ENCODE measurements at regions not wholly inside any gene's neighbourhood (a gene's known extent, or its start where the extent isn't known, plus 50 kb on each side); places are given as distances from the start of the nearest gene placed in this dataset.

- no peak overlapping the region for H3K27ac ChIP-seq (ENCODE audit: low read depth)
- H3K36me3 ChIP-seq (ENCODE audit: insufficient read depth): no peaks in the 10 kb centered on the region
- H3K4me1 ChIP-seq (ENCODE audit: insufficient read depth): no peaks in the 10 kb centered on the region
- no peak for DNase-seq (ENCODE audit: extremely low spot score)
- H3K4me3 ChIP-seq (ENCODE audit: low read depth, low read length): no peak overlapping the region
- 73% methylated on average over 1 of the region's 1 CpG for WGBS
Measured at GRCh38 chr2:146363731-146364130, 1481.1 kb upstream of the ACVR2A start.

DNA sequence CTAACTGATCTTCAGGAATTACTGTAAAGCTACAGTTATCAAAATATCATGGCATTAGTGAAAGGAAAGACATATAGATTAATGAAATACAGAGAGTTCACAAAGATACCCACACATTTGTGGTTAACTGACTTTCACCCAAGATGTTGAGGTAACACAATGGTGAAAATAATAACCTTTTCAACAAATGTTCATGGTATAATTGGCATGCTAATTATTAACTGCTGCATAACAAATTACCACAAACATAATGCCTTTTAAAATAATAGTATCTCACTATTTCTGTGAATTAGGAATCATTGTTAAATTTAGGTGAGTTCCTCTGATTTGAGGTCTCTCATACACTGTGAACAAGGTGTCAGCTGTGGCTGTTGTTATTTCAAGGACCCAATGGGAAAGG, 1493.1 kb upstream of the ACVR2A start:
- no peak for DNase-seq (ENCODE audit: extremely low spot score)
- H3K4me1 ChIP-seq (ENCODE audit: insufficient read depth): no peaks in the 10 kb centered on the region
- no peaks in the 10 kb centered on the region for H3K36me3 ChIP-seq (ENCODE audit: insufficient read depth)
- H3K4me3 ChIP-seq (ENCODE audit: low read depth, low read length): no peak overlapping the region
- H3K27ac ChIP-seq (ENCODE audit: low read depth): no peak overlapping the region

DNA sequence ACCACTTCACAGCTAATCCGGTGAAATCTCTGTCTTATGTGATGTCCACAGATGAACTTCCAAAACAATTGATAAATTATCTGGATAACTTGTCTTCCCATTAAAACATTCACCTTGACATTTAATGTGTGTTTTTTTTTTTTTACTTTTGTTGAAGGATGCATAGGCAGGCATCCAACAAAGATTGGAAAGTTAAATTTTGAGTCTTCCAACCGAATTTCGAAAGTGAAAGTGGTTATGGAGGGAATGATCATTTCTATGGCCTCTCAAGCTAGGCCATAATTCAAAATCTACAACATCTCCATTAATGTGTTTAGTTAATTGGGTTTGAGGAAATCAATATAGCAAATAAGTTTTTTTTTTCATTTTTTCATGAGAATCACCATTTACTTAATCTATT, 1495.5 kb upstream of the ACVR2A start:
- 91% methylated on average over 3 of the region's 3 CpGs for WGBS
- no peak overlapping the region for H3K4me3 ChIP-seq (ENCODE audit: low read depth, low read length)
- no peaks in the 10 kb centered on the region for H3K4me1 ChIP-seq (ENCODE audit: insufficient read depth)
- no peak for DNase-seq (ENCODE audit: extremely low spot score)
- no peak overlapping the region for H3K27ac ChIP-seq (ENCODE audit: low read depth)
- no peaks in the 10 kb centered on the region for H3K36me3 ChIP-seq (ENCODE audit: insufficient read depth)

DNA sequence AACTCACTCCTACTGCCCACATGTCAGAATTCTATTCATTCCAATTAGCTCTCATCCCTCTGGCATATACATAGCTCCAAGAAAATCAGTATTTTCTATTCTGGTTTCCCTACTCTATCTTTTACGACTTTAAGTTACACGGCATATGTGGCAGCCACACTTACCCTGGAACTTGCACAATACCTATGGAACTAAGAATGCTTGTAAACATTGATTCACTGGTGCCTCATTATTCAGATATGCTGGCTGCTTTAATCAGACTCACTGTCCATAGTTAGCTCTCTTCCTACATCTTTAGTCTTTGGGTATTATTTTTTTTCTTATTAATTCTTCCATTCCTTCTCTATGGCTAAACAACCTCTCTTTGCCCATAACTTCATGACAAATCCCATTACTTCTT, 1519.9 kb upstream of the ACVR2A start:
- Histone ChIP-seq H3K4me1 (ENCODE audit: insufficient read depth) (no peaks in the 10 kb centered on the region), H3K36me3 (ENCODE audit: insufficient read depth) (no peaks in the 10 kb centered on the region), H3K4me3 (ENCODE audit: low read depth, low read length) (no peak overlapping the region), H3K27ac (ENCODE audit: low read depth) (no peak overlapping the region)
- DNase-seq (ENCODE audit: extremely low spot score): no peak
- WGBS: 86% methylated on average over 2 of the region's 2 CpGs

DNA sequence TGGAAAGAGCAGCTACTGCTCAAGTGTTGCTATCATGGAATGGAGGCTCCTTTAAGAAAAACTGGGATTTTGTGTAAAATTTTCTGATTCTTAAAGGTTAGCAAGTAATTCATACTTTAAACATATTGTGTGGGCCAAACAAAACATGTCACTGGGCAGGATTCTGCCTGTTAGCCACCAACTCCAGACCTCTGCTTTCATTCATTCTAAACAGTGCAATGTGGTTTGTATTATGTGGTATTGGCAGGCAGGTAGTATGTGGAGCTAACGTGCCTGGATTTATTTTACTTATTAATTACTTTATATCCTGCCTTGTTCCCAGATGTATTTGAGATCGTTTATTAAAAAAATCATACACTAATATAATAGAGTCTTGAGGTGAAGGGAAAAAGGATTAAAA, 1521.3 kb upstream of the ACVR2A start:
- DNase-seq (ENCODE audit: extremely low spot score): no peak
- H3K4me3 ChIP-seq (ENCODE audit: low read depth, low read length): no peak overlapping the region
- no peaks in the 10 kb centered on the region for H3K4me1 ChIP-seq (ENCODE audit: insufficient read depth)
- H3K27ac ChIP-seq (ENCODE audit: low read depth): no peak overlapping the region
- H3K36me3 ChIP-seq (ENCODE audit: insufficient read depth): no peaks in the 10 kb centered on the region
- 70% methylated on average over 2 of the region's 2 CpGs for WGBS

GRCh38 chr2:146321175-146321574, 1523.7 kb upstream of the ACVR2A start:
- Histone ChIP-seq H3K4me1 (ENCODE audit: insufficient read depth) (no peaks in the 10 kb centered on the region), H3K27ac (ENCODE audit: low read depth) (no peak overlapping the region), H3K4me3 (ENCODE audit: low read depth, low read length) (no peak overlapping the region), H3K36me3 (ENCODE audit: insufficient read depth) (no peaks in the 10 kb centered on the region)
- 42% methylated on average over 2 of the region's 2 CpGs for WGBS
- peak; percentile 10 for DNase-seq (ENCODE audit: extremely low spot score)

DNA sequence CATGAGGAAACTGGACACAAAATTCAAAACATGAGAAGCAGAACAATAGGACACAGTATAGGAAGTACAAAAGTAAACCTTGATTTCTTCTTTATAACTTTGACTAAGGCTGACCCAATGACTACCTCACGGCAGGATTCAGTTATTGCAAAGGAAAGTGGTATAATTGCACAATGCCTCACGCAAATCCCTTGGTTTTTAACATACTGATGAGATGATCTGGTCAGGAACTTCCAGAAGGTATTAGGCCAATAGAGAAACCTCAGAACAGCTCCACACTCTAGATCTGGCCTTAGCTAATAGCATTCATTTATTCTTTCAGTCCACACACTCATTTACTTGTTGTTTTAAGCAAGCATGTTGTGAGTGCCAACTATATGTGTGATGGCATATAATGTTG, 1526.9 kb upstream of the ACVR2A start:
- no peaks in the 10 kb centered on the region for H3K36me3 ChIP-seq (ENCODE audit: insufficient read depth)
- DNase-seq (ENCODE audit: extremely low spot score): no peak
- WGBS: 87% methylated on average over 2 of the region's 2 CpGs
- H3K4me3 ChIP-seq (ENCODE audit: low read depth, low read length): no peak overlapping the region
- H3K4me1 ChIP-seq (ENCODE audit: insufficient read depth): no peaks in the 10 kb centered on the region
- H3K27ac ChIP-seq (ENCODE audit: low read depth): no peak overlapping the region

GRCh38 chr2:146312899-146313298, 1531.9 kb upstream of the ACVR2A start:
- H3K36me3 ChIP-seq (ENCODE audit: insufficient read depth): no peaks in the 10 kb centered on the region
- H3K27ac ChIP-seq (ENCODE audit: low read depth): no peak overlapping the region
- H3K4me1 ChIP-seq (ENCODE audit: insufficient read depth): no peaks in the 10 kb centered on the region
- 9% methylated on average over 2 of the region's 2 CpGs for WGBS
- H3K4me3 ChIP-seq (ENCODE audit: low read depth, low read length): no peak overlapping the region
- DNase-seq (ENCODE audit: extremely low spot score): no peak

- Histone ChIP-seq H3K4me1 (ENCODE audit: insufficient read depth) (no peaks in the 10 kb centered on the region), H3K27ac (ENCODE audit: low read depth) (no peak overlapping the region), H3K36me3 (ENCODE audit: insufficient read depth) (no peaks in the 10 kb centered on the region), H3K4me3 (ENCODE audit: low read depth, low read length) (no peak overlapping the region)
- DNase-seq (ENCODE audit: extremely low spot score): no peak
- 93% methylated on average over 3 of the region's 3 CpGs for WGBS
Measured at GRCh38 chr2:146305164-146305563, 1539.7 kb upstream of the ACVR2A start.

GRCh38 chr2:146301287-146301686, 1543.5 kb upstream of the ACVR2A start:
- no peak for DNase-seq (ENCODE audit: extremely low spot score)
- 92% methylated on average over 2 of the region's 2 CpGs for WGBS

GRCh38 chr2:146295080-146295670, 1549.7 kb upstream of the ACVR2A start:
- H3K27ac ChIP-seq (ENCODE audit: low read depth): no peak overlapping the region
- H3K4me3 ChIP-seq (ENCODE audit: low read depth, low read length): no peak overlapping the region
- WGBS: 98% methylated on average over 1 of the region's 1 CpG
- no peaks in the 10 kb centered on the region for H3K4me1 ChIP-seq (ENCODE audit: insufficient read depth)
- no peak for DNase-seq (ENCODE audit: extremely low spot score)
- H3K36me3 ChIP-seq (ENCODE audit: insufficient read depth): no peaks in the 10 kb centered on the region

More at GRCh38 chr2:146301287-146301686, 1543.5 kb upstream of the ACVR2A start:
- Histone ChIP-seq H3K4me1 (ENCODE audit: insufficient read depth) (no peaks in the 10 kb centered on the region), H3K27ac (ENCODE audit: low read depth) (no peak overlapping the region), H3K36me3 (ENCODE audit: insufficient read depth) (no peaks in the 10 kb centered on the region), H3K4me3 (ENCODE audit: low read depth, low read length) (no peak overlapping the region)

GRCh38 chr2:146287281-146287680, 1557.5 kb upstream of the ACVR2A start:
- Histone ChIP-seq H3K4me3 (ENCODE audit: low read depth, low read length) (no peak overlapping the region), H3K27ac (ENCODE audit: low read depth) (no peak overlapping the region), H3K36me3 (ENCODE audit: insufficient read depth) (no peaks in the 10 kb centered on the region), H3K4me1 (ENCODE audit: insufficient read depth) (no peaks in the 10 kb centered on the region)
- 57% methylated on average over 1 of the region's 1 CpG for WGBS
- no peak for DNase-seq (ENCODE audit: extremely low spot score)

- WGBS: 93% methylated on average over 2 of the region's 2 CpGs
Measured at GRCh38 chr2:146278881-146279280, 1565.9 kb upstream of the ACVR2A start.

GRCh38 chr2:146271131-146271831, 1573.5 kb upstream of the ACVR2A start:
- no peak for DNase-seq (ENCODE audit: extremely low spot score)
- Histone ChIP-seq H3K36me3 (ENCODE audit: insufficient read depth) (no peaks in the 10 kb centered on the region), H3K4me3 (ENCODE audit: low read depth, low read length) (no peak overlapping the region), H3K4me1 (ENCODE audit: insufficient read depth) (no peaks in the 10 kb centered on the region), H3K27ac (ENCODE audit: low read depth) (no peak overlapping the region)

More at GRCh38 chr2:146278881-146279280, 1565.9 kb upstream of the ACVR2A start:
- Histone ChIP-seq H3K36me3 (ENCODE audit: insufficient read depth) (no peaks in the 10 kb centered on the region), H3K4me1 (ENCODE audit: insufficient read depth) (no peaks in the 10 kb centered on the region), H3K4me3 (ENCODE audit: low read depth, low read length) (no peak overlapping the region), H3K27ac (ENCODE audit: low read depth) (no peak overlapping the region)
- no peak for DNase-seq (ENCODE audit: extremely low spot score)
